Endodermal cell (in vitro differentiated cells): ENCODE measurements at regions not wholly inside any gene's neighbourhood (a gene's known extent, or its start where the extent isn't known, plus 50 kb on each side); places are given as distances from the start of the nearest gene placed in this dataset.

Experiments
- DNase-seq: peaks from one replicate; pipeline ENCODE4 v3.0.0-alpha.2; 2017
- H3K27ac ChIP-seq: 2 replicates; pipeline ENCODE4 v1.5.1; 2013; ENCODE audit warnings: mild to moderate bottlenecking, low read depth, low read length, moderate library complexity
- H3K27me3 ChIP-seq: 2 replicates; pipeline ENCODE4 v1.6.1; 2013; ENCODE audit warnings: mild to moderate bottlenecking, low read length, moderate library complexity; ENCODE audit not compliant: insufficient read depth, control insufficient read depth, poor library complexity, severe bottlenecking
- H3K36me3 ChIP-seq: 2 replicates; pipeline ENCODE4 v1.7.0; 2013; ENCODE audit warnings: mild to moderate bottlenecking, low read length, moderate library complexity; ENCODE audit not compliant: control insufficient read depth, insufficient read depth
- H3K4me1 ChIP-seq: one replicate; pipeline ENCODE4 v1.7.0; 2013; ENCODE audit warnings: low read length; ENCODE audit not compliant: control insufficient read depth, insufficient read depth
- H3K4me3 ChIP-seq: 2 replicates; pipeline ENCODE4 v1.5.1; 2013; ENCODE audit warnings: mild to moderate bottlenecking, low read length, moderate library complexity
- H3K9ac ChIP-seq: 2 replicates; pipeline ENCODE4 v1.6.1; 2013; ENCODE audit warnings: mild to moderate bottlenecking, low read length, moderate library complexity; ENCODE audit not compliant: poor library complexity, severe bottlenecking; ENCODE audit errors: extremely low read depth
- H3K9me3 ChIP-seq: 2 replicates; pipeline ENCODE4 v1.6.1; 2013; ENCODE audit warnings: mild to moderate bottlenecking, low read length, moderate library complexity; ENCODE audit not compliant: control insufficient read depth
- H3K27ac Mint-ChIP-seq: 2 replicates; pipeline ENCODE4 v1.8.0; 2020; ENCODE audit warnings: mixed read lengths
- H3K27me3 Mint-ChIP-seq: 2 replicates; pipeline ENCODE4 v1.8.0; 2021; ENCODE audit warnings: mild to moderate bottlenecking, mixed read lengths; ENCODE audit not compliant: insufficient read depth
- H3K36me3 Mint-ChIP-seq: 2 replicates; pipeline ENCODE4 v1.8.0; 2020; ENCODE audit warnings: low read depth, mixed read lengths
- H3K4me1 Mint-ChIP-seq: 2 replicates; pipeline ENCODE4 v1.8.0; 2020; ENCODE audit warnings: mixed read lengths
- H3K4me3 Mint-ChIP-seq: 2 replicates; pipeline ENCODE4 v1.8.0; 2020; ENCODE audit warnings: mild to moderate bottlenecking, moderate library complexity, mixed read lengths
- H3K9me3 Mint-ChIP-seq: 2 replicates; pipeline ENCODE4 v1.8.0; 2020; ENCODE audit warnings: mild to moderate bottlenecking, mixed read lengths
- CTCF ChIP-seq: fragments of 200-600 bp; sonication (generic); conservative IDR thresholded peaks from 2 replicates; pipeline ENCODE4 v1.5.0; 2021; ENCODE audit warnings: antibody characterized with exemption, mild to moderate bottlenecking
- WGBS, 2 experiments: methylation state at CpG; one replicate each; pipeline versions ENCODE4 v1.1.5 to v1.1.7; 2013; ENCODE audit warnings: missing lambda C conversion rate in 2 of 2, mixed read lengths in 1 of 2; ENCODE audit not compliant: insufficient coverage in 1 of 2, insufficient read length in 1 of 2; 5-methylcytosine and 5-hydroxymethylcytosine counted together

DNA sequence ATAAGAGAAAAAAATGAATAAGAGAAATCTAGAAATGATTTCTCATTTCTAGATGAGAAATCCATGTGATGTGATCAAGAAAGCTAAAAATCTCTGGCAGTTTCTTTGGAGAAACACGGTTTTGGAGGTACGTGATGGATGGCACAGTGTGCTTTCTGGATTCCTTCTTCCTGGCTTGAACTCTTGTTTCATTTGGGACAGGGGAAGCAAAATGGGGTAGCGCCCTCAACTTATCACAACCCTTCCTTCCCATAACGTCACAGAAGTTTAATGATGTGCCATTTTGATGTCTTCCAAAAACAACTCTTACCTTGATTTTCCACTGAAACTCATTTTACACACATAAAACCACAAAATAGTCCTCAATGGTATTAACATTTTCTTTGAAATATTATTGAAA is 1037.3 kb downstream of the ROBO2 start:
- Histone ChIP-seq H3K9me3 (peaks cover 14% of the 10 kb centered on the region), H3K4me3 (no peak overlapping the region), H3K9ac (no peak overlapping the region), H3K4me1 (no peaks in the 10 kb centered on the region), H3K36me3 (no peaks in the 10 kb centered on the region), H3K27me3 (no peaks in the 10 kb centered on the region), H3K27ac (no peak overlapping the region)
- Mint-ChIP-seq H3K4me3 (no peak overlapping the region), H3K4me1 (no peaks in the 10 kb centered on the region), H3K36me3 (no peaks in the 10 kb centered on the region), H3K27me3 (no peaks in the 10 kb centered on the region), H3K27ac (no peak overlapping the region), H3K9me3 (peaks cover 9% of the 10 kb centered on the region)
- no peak for TF ChIP-seq CTCF
- WGBS, 2 experiments, result 90 to 91% methylated on average over 4 of the region's 4 CpGs
- DNase-seq, result no peak

DNA sequence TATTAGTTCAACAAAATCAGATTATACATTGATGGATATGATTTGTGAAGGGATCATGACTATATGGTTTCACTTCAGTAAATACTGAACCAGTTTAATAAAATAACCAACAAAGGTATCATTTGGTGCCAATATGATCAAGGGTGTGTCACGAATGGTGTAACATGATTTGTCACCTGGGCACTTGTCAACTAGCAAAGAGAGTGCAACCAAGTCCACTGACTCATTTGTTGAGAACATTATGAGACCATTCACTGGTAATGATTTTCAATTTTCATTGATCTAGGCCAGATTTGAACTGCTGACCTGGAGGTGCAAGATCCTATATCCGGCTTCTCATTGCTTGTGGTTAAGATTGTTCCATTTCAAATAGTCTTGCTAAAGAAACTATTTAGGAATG is 1037.9 kb downstream of the ROBO2 start:
- no peak overlapping the region for H3K27ac Mint-ChIP-seq
- WGBS, 2 experiments, result 95 to 100% methylated on average over 1 to 2 of the region's 2 CpGs
- Histone ChIP-seq H3K9ac (no peak overlapping the region), H3K4me3 (no peak overlapping the region), H3K27me3 (no peaks in the 10 kb centered on the region), H3K27ac (no peak overlapping the region), H3K36me3 (no peaks in the 10 kb centered on the region), H3K9me3 (peaks cover 14% of the 10 kb centered on the region), H3K4me1 (no peaks in the 10 kb centered on the region)
- H3K4me3 Mint-ChIP-seq, result no peak overlapping the region
- no peaks in the 10 kb centered on the region for H3K4me1 Mint-ChIP-seq
- H3K27me3 Mint-ChIP-seq, result no peaks in the 10 kb centered on the region
- no peaks in the 10 kb centered on the region for H3K36me3 Mint-ChIP-seq
- no peak for DNase-seq
- H3K9me3 Mint-ChIP-seq, result peaks cover 9% of the 10 kb centered on the region
- no peak for TF ChIP-seq CTCF

GRCh38 chr3:78079514-78079913 is 1039.6 kb downstream of the ROBO2 start:
- H3K27ac Mint-ChIP-seq, result no peak overlapping the region
- no peak for TF ChIP-seq CTCF
- H3K9me3 Mint-ChIP-seq, result peaks cover 5% of the 10 kb centered on the region
- Histone ChIP-seq H3K27me3 (no peaks in the 10 kb centered on the region), H3K4me3 (no peak overlapping the region), H3K4me1 (no peaks in the 10 kb centered on the region), H3K9me3 (peaks cover 6% of the 10 kb centered on the region), H3K27ac (no peak overlapping the region), H3K36me3 (no peaks in the 10 kb centered on the region), H3K9ac (no peak overlapping the region)
- H3K36me3 Mint-ChIP-seq, result no peaks in the 10 kb centered on the region
- no peaks in the 10 kb centered on the region for H3K4me1 Mint-ChIP-seq
- DNase-seq, result no peak
- no peak overlapping the region for H3K4me3 Mint-ChIP-seq
- no peaks in the 10 kb centered on the region for H3K27me3 Mint-ChIP-seq
